ENCODE measurements at regions not wholly inside any gene's neighbourhood (a gene's known extent, or its start where the extent isn't known, plus 50 kb on each side); places are given as distances from the start of the nearest gene placed in this dataset.
"Not testable (repeated sequence)": the region's sequence is repeated elsewhere in the genome, so short reads cannot be mapped to it uniquely, and the experiment has no call there.

DNA sequence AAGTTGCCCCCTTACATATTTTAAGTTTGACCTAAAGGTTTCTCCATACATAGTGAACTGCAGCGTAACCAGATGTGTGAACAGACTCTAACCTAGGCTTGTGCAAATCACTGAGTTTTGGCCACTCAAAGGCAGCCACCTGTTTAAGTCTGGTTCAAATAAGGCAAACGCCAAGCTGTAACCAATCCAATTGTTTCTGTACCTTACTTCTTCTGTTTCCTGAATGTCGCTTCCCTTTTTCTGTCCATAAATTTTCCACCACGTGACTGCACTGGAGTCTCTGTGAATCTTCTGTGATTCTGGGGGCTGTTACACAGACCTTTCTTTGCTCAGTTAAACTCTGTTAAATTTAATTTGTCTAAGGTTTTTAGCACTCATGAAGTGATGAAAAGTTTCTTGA lies 618.8 kb downstream of the GLUD2 start:
- TF ChIP-seq, protein P1, sequence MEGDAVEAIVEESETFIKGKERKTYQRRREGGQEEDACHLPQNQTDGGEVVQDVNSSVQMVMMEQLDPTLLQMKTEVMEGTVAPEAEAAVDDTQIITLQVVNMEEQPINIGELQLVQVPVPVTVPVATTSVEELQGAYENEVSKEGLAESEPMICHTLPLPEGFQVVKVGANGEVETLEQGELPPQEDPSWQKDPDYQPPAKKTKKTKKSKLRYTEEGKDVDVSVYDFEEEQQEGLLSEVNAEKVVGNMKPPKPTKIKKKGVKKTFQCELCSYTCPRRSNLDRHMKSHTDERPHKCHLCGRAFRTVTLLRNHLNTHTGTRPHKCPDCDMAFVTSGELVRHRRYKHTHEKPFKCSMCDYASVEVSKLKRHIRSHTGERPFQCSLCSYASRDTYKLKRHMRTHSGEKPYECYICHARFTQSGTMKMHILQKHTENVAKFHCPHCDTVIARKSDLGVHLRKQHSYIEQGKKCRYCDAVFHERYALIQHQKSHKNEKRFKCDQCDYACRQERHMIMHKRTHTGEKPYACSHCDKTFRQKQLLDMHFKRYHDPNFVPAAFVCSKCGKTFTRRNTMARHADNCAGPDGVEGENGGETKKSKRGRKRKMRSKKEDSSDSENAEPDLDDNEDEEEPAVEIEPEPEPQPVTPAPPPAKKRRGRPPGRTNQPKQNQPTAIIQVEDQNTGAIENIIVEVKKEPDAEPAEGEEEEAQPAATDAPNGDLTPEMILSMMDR (conservative IDR thresholded peaks at IDR 0.05; ENCODE audit: low read length), result no peak
- no peak for DNase-seq (ENCODE audit: low read depth)

DNA sequence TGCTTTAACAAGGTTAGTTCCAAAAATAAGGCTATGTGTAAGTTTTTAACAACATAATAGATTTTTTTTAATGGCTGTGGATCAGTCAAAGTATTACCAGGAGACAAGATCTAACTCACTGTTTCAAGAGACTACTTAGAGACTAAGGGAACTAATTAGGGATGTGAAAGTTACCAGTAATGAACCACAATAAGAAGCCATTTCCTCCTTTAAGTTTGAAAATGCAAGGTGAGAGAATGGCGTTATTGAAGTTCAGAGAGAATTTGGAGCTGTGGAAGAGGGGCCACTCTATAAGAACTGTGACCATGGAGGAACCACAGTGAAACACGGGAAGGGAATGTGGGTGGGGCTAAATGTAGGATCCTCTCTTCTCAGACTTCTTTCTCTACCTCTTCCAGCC lies 624.2 kb downstream of the GLUD2 start:
- no peak overlapping the region for H3K4me3 ChIP-seq (ENCODE audit: low read length)
- TF ChIP-seq, protein P1 (conservative IDR thresholded peaks at IDR 0.05; ENCODE audit: low read length), result no peak
- no peak for DNase-seq (ENCODE audit: low read depth)

More for the DNA sequence above, 618.8 kb downstream of the GLUD2 start:
- H3K4me3 ChIP-seq (ENCODE audit: low read length), result no peak overlapping the region

DNA sequence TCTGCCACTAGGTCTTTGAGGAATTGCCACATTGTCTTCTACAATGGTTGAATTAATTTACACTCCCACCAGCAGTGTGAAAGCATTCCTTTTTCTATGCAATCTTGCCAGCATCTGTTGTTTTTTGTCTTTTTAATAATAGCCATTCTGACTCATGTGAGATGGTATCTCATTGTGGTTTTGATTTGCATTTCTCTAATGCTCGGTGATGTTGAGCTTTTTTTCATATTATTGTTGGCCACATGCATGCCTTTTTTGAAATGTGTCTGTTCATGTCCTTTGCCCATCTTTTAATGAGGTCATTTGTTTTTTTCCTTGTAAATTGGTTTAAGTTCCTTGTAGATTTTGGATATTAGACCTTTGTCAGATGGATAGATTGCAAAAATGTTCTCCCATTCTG lies 661.8 kb downstream of the GLUD2 start:
- peak; percentile 16 for DNase-seq (ENCODE audit: low read depth)
- H3K4me3 ChIP-seq (ENCODE audit: low read length), result not testable (repeated sequence)

DNA sequence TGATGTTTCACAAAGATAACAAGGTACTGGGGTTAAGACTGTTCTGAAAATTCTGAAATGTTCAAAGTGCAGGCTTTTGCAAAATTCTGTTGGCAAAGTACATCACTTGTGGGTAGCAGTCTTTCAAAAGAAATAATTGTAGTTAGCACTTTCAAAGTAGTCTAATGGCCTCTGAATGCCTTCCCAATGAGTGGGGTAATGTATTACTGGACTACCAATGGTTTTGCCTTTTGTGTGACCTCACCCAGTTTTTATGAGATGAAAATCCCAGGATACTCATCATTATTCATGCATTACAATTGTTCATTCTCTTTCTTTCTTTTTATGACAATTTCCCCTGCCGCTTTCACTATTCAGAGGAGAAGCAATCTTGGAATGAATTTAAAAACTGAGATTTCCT lies 686.1 kb downstream of the GLUD2 start:
- peak; percentile 7 for DNase-seq (ENCODE audit: low read depth)
- TF ChIP-seq, protein P1 (conservative IDR thresholded peaks at IDR 0.05; ENCODE audit: low read length), result no peak

DNA sequence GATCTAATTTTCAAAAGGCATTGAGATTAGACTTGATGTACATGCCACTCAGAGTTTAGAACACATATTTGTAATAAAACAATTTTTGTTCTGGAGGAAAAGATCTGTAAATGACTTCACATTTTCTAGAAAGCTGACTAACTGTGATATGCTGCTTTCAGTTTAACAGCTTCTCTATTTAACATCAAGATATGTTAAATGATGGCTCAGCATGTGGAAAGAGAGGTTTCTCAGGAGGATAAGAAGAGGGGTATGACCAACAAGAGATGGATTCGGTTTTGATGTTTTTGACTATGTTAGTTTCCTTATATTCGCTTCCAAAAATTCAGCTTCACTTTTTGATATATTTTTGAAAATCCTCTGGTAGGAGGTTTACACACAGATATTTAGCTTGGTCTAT lies 698.7 kb downstream of the GLUD2 start:
- TF ChIP-seq, protein P1 (conservative IDR thresholded peaks at IDR 0.05; ENCODE audit: low read length), result no peak
- no peak overlapping the region for H3K4me3 ChIP-seq (ENCODE audit: low read length)
- no peak for DNase-seq (ENCODE audit: low read depth)

More for the DNA sequence above, 686.1 kb downstream of the GLUD2 start:
- H3K4me3 ChIP-seq (ENCODE audit: low read length), result no peak overlapping the region

DNA sequence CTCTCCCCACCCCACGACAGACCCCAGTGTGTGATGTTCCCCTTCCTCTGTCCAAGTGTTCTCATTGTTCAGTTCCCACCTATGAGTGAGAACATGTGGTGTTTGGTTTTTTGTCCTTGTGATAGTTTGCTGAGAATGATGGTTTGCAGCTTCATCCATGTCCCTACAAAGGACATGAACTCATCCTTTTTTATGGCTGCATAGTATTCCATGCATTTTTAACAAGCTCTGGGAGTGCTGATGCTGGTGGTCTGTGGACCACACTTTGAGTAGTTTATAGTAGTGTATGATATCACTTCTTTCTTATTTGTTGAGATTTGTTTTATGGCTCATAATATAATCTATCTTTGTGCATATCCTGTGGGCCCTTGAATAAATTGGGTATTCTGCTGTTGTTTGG lies 706.2 kb downstream of the GLUD2 start:
- not testable (repeated sequence) for H3K4me3 ChIP-seq (ENCODE audit: low read length); DNase-seq (ENCODE audit: low read depth)

DNA sequence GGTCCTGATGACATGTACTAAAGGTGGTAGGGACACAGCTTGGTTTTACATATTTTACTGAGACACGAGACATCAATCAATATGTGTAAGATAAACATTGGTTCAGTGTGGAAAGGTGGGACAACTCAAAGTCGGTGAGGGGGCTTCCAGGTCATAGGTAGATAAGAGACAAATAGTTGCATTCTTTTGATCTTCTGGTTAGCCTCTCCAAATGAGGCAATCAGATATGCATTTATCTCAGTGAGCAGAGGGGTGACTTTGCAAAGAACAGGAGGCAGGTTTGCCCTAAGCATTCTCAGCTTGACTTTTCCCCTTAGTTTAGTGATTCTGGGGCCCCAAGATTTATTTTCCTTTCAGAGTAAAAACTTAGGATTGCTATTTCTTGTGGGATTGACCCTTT lies 706.9 kb downstream of the GLUD2 start:
- TF ChIP-seq, protein P1 (conservative IDR thresholded peaks at IDR 0.05; ENCODE audit: low read length), result no peak

DNA sequence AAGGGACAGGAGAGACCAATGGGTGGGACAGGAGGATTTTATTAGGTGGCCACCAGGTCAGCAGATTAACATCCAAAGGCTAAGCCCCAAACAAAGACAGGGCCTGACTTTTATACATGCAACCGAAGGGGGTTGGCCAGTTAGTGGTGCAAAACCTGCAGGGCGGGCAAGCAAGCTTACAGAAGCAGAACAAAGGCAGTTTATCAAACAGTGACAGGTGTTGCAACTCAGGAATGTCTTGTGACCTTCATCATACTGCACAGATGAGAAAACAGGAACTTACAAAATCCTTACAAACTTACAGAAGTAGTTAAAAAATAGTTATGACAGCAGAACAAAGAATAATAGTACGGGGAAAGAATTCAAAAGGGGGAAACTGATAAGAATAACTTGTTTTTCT lies 708.1 kb downstream of the GLUD2 start:
- DNase-seq (ENCODE audit: low read depth), result peak; percentile 2
- TF ChIP-seq, protein P1 (conservative IDR thresholded peaks at IDR 0.05; ENCODE audit: low read length), result no peak
- H3K4me3 ChIP-seq (ENCODE audit: low read length), result no peak overlapping the region

More for the DNA sequence above, 706.9 kb downstream of the GLUD2 start:
- no peak overlapping the region for H3K4me3 ChIP-seq (ENCODE audit: low read length)
- DNase-seq (ENCODE audit: low read depth), result no peak

Data from AG10803 (cell line).